Ecto neural progenitor cell (in vitro differentiated cells): ENCODE measurements at regions not wholly inside any gene's neighbourhood (a gene's known extent, or its start where the extent isn't known, plus 50 kb on each side); places are given as distances from the start of the nearest gene placed in this dataset.

Source experiments
- DNase-seq: peaks from one replicate; pipeline ENCODE4 v3.0.0-alpha.2; 2018; ENCODE audit warnings: low spot score

DNA sequence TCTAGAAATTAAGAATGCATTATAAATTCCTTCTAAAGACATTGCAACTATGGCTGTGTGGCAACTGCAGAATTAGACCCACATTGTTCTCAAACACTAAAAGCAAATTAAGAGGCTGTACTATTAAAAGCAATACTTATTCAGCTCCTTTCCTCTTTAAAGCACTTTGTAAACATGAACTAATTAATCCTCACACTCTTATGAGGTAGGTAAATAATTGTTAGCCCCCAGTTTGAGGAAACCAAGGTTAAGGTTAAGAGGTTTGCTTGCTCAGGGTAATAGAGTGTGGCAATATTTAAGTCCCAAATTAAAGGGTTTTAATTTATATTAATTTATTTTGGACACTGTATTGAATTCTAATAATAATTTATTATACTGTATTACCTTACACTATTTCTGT, 553.8 kb downstream of the LRRIQ3 start:
- no peak for DNase-seq

DNA sequence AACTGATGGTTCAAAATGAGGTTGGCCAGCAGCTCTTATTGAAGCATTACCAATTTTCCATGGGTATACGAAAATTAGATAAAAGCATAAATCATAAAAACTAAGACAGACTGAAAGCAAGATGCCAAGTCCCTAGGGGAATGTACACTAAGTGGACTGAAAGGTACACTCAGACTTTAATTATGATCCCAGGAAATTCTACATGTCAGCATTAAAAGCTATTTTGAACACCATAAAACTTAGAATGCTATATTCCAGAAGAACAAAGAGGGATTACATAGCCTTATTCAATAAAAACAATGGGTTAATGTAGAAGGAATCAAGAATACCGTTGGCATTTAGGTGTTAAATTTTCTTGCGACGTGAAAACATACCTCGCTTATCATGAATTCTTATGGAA, 558.5 kb downstream of the LRRIQ3 start:
- no peak for DNase-seq

DNA sequence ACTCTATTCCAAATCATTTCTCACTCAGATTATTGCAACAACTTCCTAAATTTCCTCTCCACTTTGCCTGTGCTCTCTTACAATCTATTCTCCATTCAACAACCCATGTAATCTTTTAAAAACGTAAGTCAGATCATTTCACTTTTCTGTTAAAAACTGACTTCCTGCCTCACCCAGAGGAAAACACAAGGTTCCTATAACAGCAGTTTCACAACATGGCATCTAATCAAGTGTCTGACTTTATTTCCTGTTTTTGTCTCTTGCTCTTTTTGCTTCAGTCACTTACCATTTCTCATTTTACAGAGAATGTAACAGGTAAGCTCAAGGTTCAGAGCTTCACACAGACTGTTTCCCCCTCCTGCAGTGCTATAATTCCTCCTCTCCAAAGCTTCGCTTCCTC, 560.7 kb downstream of the LRRIQ3 start:
- DNase-seq = no peak

DNA sequence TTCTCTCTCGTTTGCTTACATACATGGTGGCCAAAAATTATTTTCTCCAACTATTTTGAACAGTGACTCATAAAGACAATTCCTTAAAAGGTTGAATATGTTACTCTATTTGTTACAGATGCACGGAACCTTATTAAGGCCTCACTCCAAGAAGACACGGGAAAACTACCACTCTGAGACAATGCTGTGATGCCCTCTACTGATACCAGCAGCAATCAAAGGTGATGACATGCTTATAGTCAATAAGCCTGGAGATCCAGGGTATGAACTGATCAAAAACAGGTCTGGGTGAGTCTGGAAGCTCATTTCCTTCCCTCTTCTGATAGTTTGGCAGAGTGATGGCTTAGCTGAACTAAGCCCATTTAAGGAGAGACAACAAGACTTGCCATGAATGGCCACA, 563.0 kb downstream of the LRRIQ3 start:
- no peak for DNase-seq

DNA sequence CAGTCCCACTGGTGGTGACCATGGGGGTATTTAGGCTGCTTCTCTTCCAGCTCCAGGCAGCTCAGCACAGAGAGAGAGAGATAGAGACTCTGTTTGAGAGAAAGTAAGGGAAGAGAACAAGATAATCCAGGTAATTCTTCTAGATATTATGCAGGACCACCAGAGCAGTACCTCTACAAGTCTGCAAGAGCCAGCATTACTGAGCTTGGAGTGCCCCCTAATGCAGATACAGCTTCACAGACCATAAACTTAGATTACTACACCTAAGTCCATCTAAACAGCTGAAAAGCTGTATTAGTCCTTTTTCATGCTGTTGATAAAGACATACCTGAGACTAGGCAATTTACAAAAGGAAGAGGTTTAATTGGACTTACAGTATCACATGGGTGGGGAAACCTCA, 570.3 kb downstream of the LRRIQ3 start:
- DNase-seq = no peak

DNA sequence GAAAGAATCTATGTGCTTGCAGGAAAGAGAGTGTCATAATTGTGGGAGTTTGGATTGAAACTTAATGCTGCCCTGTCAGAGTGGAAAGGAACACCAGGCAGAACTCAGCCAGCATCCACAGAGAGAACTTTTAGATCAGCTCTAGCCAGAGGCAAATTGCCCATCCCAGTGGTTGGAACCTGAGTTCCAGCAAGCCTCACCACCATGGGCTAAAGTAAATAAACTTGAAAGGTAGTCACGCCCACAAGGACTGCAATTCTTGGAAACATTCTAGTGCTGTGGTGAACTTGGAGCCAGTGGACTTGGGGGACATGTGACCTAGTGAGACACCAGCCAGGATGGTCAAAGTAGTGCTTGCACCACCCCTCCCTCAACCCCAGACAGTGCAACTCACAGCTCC, 571.6 kb downstream of the LRRIQ3 start:
- DNase-seq = no peak

GRCh38 chr1:73623946-73624345, 574.0 kb downstream of the LRRIQ3 start:
- DNase-seq = no peak

- DNase-seq = no peak
These were observed 580.8 kb downstream of the LRRIQ3 start for GRCh38 chr1:73617145-73617544.

DNA sequence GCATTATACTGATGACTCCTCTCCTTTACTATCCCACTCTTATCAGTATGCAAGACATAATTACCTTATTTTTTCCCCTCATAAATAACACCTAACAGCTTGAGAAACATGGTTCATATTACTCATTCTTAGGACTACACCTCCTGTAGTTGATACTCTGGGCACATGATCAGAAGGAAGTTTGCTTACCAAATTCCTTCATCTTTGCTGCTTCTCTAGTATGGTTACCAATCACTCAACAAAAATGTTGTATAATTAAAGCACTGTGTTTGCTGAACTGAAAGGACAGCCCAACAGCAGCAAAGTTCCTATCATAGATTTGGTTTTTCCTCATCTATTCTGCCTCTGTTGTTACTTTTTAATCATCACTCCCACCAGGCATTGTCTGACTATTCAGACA, 586.3 kb downstream of the LRRIQ3 start:
- no peak for DNase-seq

- no peak for DNase-seq
These were observed 593.2 kb downstream of the LRRIQ3 start for GRCh38 chr1:73604739-73605138.

DNA sequence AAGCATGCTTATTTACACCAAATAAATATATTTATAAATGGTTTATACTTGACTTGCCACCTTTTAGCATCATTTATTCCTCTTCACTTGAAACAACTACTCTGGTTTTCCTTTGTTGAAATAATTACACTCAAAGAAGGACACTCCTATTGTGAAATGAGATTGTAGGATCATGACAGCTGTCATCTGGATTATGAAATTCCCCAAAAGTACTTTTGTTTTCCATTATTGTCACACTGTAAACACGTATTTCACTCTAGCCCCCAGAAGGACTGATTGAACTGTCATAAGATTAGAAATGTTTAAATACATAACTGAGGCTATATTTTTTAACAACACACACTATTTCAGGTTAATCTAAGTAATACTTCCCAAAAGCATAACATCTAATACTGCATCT, 593.8 kb downstream of the LRRIQ3 start:
- DNase-seq = no peak

DNA sequence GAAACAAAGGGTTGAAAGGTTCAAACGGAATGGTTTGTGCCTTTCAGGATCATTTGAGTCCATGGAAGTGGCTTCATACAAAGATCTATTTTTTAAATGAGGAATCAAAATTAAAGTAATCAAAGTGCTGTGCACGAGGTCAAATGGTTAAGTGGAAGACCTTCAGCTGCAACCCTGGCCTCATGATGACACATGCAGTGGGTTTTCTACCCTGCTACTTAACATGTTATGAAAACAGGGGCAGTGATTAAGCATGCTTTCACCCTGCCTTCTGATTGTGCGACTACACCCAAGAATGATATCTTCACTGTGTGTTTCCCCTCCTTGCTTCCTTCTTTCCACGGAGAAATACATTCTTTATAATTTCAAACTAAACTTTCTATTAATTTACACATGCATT, 604.2 kb downstream of the LRRIQ3 start:
- no peak for DNase-seq

DNA sequence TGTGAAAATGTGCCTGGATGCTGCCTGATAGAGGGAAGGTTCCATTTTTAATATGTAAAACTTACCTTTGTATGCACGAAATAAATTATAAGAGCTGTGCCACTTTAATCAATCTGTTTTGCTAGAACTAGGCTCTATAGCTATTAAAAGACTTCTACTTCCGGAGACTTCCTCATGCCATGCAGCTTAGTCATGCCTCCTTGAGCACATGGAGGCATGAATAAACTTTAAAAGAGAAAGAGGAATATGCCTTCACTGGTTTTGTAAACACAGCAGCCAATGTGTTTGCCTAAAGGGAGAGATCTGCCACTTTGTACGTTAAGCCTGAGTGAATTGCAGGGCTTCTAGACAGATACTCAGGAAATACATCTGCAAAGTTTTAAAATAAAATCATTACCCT, 604.6 kb downstream of the LRRIQ3 start:
- DNase-seq = no peak

- no peak for DNase-seq
These were observed 610.9 kb downstream of the LRRIQ3 start for GRCh38 chr1:73587080-73587479.

DNA sequence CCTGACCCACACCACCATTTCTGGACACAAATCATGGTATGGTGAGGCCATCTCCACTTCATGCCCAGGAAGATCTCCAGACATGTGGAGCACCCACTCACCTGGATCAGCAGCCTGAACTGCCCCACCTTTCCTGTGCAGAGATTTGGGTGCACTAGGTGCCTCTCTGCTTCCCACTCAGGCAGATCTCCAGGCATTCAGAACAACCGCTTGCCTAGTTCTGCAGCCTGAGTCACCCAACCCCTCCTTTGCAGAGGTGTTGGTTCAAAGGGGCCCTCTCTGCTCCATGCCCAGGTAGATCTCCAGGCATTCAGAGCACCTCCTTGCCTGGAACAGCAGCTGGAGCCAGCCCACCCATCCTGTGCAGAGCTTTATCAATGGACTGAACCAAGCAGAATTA, 620.8 kb downstream of the LRRIQ3 start:
- DNase-seq = no peak

GRCh38 chr1:73576083-73576482, 621.9 kb downstream of the LRRIQ3 start:
- no peak for DNase-seq

- no peak for DNase-seq
These were observed 633.7 kb downstream of the LRRIQ3 start for GRCh38 chr1:73564294-73564693.

DNA sequence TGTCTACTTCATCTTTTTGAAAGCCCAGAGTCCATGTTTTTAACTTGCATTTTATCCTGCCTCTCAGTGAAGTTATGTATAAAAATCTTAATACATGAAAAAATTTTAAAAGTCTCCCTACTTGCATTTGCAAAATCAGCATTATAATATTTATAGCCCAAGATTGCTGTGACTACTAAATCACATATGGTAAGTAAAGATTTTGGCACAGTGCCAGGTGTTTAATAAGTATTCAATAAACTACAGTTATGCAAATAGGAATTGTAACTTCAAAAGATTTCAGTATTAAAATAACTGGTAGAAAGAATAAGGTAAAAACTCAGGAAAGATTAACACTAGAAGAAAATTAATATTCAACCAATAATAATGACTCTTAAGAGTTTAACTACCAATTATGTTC, 641.7 kb downstream of the LRRIQ3 start:
- DNase-seq = no peak

DNA sequence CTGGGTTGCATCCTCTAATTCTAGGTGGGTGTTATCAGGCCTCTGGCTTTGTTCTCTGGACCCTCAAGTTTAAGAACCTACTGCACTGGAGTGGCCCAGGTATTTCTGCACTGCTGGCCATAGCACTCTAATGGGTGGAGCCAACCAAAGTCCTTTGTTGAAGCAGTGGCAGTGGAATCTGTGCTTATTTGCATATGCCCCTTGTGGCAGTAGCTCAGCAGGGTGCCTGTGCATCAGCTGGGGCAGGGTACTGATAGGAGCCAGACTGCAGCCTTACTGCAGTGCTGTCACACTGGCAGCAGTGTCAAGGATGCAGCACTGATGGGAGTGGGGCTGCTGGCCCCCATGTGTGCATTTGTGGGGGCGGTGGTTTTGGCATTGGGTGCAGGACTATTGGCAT, 660.6 kb downstream of the LRRIQ3 start:
- DNase-seq = no peak

DNA sequence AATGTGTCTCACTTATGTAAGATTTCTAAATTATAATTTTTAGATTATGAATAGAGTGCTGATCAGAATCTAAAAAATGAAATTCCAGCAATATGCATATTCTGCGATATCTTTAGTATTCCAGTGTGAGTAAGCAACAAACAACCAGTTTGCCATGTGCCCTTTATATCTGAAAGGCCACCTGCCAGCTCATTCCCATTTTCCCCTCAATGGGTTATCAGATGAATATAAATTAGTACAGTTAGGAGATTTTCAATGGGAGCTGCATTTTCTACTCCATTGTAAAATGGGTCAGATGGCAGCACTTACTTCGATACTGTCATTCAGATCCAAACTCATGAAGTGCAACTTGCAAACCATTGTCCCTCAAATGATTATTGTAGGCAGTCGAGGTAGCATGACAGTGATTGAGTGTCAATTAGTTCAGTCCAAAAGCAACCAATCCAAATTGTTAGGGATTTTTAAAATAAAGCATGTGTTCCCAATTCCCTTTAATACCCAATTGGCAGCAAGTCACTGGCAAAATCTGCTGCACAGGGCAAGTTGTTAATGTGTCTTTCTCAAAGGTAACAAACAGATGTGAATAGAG, 680.3 kb downstream of the LRRIQ3 start:
- no peak for DNase-seq

DNA sequence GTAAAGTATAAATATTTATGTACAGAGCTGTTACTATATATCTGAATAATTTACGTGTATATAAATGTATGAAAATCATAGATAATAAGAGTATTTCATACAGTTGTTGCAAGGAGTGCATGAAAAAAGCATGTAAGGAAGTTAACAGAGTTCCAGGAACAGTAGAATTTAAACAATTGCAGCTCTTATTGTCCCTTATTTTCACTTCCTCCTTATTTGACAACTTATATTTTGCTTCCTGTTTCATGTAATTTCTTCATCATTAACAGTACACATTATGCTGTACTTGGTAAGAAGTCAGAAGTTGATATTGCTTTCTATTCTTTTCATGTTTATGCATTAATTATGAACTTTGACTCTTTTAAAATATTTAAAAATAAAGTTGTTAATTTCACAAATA, 681.5 kb downstream of the LRRIQ3 start:
- no peak for DNase-seq

GRCh38 chr1:73511038-73511437, 686.9 kb downstream of the LRRIQ3 start:
- no peak for DNase-seq

- no peak for DNase-seq
These were observed 697.8 kb downstream of the LRRIQ3 start for GRCh38 chr1:73500154-73500553.

GRCh38 chr1:73499671-73500070, 698.3 kb downstream of the LRRIQ3 start:
- no peak for DNase-seq

DNA sequence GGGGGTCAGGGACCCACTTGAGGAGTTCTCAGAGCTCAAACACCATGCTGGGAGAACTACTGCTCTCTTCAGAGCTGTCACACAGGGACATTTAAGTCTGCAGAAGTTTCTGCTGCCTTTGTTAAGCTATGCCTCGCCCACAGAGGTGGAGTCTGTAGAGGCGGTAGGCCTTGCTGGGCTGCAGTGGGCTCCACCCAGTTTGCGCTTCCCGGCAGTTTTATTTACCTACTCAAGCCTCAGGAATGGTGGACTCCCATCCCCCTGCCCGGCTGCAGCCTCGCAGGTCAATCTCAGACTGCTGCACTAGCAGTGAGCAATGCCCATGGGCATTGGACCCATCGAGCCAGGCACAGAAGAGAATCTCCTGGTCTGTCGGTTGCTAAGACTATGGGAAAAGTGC, 706.4 kb downstream of the LRRIQ3 start:
- no peak for DNase-seq
